HG02884 (cell line): ENCODE measurements at regions not wholly inside any gene's neighbourhood (a gene's known extent, or its start where the extent isn't known, plus 50 kb on each side); places are given as distances from the start of the nearest gene placed in this dataset.

Experiments used
- ATAC-seq: cut with Tn5 transposase; IDR thresholded peaks from one replicate; pipeline ENCODE4 v1.9.1; 2021; ENCODE audit warnings: mild to moderate bottlenecking, moderate library complexity; ENCODE audit not compliant: unreplicated experiment

DNA sequence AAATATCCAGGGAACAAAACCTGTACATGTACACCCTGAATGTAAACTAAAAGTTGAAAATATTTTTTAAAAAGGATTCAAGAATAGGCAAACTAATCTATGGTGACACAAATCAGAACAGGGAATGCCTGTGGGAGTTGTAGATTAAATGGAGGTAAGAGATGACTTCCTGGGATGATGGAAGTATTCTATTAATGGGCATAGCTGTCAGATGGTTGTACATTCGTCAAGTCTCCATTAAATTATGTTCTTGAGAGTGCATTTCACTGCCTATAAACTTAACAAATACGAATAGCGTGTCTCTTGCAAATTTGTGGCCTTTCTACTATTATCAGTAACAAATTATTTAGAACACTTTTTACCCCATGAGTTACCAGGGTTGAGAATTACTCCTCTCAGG, 207.0 kb downstream of the HNMT start:
- ATAC-seq: no peak

DNA sequence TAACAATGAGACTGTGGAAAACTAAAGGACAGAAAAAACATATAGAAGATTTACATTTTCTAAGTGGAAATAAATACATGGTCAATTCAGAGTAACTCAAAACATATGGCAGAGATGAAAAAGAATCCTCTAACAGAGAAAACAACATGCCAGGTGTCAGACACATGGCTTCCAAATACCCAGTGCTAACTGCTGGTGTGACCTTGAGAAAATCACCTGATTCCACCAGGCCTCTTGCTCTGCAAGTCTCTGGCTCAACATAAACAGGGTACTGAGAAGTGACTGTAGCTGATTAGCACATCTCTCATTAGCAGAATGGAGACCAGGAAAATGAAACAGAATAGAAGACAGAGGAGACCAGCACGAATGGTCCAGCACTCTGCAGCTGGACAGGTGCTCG, 210.8 kb downstream of the HNMT start:
- ATAC-seq: no peak

DNA sequence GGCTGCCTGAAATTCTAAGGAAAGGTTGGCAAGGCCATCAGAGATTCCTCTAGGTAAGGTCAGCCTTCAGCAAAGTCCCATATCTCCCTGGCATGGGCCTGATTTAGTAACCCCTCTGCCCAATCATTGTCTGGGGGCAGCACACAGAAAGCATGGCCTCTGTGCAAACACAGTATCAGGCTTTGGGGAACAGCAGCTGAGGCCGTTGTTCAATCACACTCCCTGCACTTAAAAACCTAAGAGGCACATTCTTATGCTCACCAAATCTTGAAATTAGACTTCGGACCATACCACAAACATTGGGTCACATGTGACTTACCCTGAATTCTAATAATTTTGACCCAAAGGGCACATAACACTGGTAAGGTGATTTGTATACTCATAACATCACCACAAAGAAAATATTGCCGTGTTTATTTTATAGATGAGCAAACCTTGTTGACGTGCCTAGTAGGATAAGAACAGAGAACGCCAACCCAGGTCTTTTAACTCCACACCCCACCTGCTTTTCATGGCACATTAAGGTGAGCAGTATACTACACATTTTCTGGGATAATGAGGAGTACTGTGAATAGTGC, 212.7 kb downstream of the HNMT start:
- ATAC-seq: no peak

DNA sequence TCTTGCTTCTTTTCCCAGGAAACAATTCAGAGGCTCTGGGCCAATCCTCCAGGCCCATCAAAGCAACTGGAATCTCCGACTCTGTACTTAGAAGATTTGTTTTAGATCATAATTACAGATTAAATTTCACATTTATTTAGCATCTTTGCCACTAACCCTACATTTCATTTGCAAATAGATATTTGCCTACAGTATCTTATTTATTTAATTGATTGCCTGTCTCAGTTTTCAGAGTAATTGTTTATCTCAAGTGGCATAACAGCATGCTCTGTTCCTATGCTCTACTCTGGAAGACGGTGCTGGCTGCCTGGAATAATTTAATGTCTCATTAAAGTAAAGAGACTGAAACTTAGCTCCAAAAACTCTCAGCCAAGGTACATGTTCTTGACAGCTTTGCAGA, 213.4 kb downstream of the HNMT start:
- ATAC-seq: no peak

DNA sequence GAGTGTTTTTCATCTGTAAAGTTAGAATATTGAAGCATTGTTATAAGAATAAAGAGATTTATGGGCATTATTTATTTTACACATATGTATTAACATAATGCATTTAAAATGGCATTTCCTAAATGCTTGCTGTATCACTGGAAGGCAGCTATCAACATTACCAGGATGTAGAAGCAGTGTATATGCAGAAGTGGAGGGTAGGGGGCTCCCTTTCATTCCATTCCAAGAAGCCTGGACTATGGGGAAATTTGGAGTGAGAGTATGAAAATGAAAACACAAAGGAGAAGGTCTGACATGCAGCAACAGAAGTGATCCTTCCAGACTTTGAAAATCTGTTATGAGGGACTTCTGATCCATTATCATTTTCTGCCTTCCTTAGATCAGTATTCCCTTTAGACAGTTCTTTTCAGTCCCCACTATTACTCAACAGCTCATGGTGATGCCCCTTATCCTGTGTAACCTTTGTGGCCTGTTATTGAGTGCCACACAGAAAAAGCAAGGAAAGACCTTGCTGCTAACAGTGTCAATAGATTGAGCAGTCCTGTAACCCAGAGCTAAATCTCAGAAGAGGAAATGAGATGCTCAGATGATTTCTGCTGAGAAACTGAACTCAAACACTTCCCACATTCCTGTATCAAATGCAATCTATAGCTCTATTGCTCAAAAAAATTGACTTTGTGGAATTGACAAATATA, 216.6 kb downstream of the HNMT start:
- no peak for ATAC-seq

DNA sequence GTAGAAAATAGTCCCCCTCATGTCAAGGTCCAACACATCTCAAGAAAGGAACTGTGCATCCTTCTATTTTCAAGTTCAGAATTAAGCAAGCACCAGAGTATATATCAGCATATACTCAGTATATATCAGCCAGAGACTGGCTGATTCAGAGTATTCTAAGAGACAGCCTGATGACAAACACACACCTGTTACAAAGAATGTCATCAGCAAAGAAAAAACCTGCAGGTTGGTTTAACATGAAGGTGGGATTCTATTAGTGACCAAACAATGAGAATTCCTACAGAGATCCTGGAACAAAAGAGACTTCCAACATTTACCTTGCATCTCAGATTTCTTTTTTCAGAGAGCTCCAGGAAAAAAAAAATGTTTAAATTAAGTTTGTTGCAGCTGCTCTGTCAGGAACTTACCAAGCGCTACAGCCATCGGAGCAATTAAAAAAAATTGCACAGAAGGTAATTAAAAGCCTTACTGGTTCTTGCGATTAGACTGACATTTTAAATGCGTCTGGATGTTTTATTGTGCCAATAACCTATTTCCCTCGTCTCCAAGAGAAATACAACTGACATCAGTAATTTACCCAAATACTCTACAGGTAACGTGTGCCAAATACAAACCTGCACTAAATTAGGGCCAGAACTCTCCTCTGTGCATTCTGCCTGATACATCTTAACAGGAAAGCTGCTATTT, 218.1 kb downstream of the HNMT start:
- no peak for ATAC-seq

DNA sequence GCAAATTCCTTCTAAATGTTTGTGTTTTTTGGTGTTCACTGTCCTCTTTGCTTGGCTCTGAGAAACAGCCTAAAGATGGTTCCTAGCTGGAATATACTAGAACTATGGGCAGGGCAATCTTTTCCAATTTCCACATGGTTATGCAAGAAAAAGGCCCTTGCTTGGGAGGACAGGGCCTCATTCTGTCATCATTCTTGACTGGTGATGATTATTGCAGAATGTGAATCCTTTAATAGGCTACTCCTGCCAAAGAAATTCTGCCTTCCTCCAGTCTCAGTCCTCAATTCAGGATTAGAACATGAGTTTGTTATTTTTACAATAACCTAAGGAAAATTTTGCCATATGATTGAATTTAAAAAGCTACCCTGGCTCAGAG, 218.7 kb downstream of the HNMT start:
- no peak for ATAC-seq

DNA sequence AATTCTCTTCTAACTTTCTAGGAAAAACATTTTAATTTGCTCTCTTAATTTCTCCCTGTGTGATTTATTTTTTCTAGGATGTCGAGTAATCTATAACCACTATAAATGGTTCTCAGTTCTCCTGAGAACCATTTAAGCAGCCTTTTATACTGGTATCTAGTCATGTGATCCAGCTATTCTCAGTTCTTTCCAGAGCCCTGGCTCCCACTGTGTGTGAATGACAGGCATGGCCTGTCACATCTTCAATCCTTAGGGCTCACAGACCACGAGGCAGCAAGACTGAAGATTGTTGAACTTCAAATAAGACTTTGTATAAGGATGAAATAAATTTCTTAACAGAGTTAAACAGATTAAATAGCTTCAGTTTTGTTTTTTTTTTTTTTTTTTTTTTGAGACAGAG, 219.4 kb downstream of the HNMT start:
- ATAC-seq: no peak

DNA sequence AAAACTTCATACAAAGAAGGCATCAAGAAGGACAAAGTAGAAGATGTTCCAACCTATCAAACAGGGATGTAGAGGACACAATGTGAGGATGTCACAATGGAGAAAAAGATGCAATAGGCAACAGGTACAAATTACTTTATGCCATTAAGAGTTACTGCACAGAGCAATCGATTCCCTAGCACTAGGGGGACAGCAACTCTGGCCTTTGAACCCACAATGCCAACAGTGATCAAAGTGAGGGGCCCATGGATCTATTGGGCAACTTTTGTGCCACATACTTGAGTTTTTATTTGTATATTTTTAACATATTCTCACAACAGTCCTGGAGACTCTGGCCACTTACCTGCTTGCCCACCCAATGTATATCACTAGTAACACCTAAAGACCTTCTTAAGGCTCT, 220.2 kb downstream of the HNMT start:
- no peak for ATAC-seq

DNA sequence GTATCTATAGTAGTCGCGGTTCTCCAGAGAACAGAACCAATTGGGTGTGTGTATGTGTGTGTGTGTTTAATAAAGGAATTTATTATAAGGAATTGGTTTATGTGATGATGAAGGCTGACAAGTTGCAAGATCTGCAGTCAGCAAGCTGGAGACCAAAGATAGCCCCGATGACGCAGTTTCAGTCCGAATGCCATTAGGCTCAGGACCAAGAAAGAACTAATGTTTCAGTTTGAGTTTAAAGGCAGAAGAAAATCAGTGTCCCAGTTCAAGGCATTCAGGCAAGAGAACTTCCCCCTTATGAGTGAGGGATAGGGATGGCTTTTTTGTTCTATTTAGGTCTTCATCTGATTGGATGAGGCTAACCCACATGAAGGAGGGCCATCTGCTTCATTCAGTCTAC, 221.6 kb downstream of the HNMT start:
- ATAC-seq: no peak

DNA sequence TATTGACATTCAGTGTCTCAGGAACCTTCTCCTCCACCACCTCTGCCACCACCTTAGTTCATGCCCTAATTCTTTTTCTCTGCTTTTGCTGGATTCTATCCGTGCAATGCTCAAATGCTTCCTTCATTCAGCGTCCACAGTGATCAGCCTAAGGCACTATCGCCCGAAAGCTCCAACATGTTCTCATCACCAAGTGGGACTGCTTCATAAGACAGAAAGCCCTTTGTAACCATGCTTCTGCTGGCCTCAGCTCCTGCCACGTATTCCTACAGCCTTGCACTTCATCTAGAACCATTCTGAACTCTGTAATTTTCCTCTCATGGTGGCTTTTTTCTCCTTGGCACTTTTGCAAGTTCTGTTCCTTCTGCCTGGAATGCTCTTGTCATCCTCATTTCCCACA, 222.9 kb downstream of the HNMT start:
- ATAC-seq: no peak

DNA sequence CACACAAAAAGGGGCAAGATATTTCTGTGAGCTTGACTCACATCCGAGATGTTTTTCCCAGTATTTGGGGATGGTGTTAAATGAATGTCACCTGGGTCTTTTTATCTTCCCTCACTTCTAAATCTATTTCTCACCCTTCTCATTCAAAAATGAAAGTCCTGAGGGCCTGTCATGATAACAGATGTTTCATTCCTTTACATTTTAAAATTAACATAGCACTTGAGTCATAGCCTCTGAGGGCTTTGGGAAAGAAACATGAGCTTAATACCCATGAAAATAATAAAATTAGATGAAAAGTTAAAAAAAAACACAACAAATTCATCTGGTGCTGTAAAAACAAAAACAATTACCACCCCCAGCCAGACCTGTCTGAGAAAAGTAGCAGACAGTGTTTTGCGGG, 226.7 kb downstream of the HNMT start:
- ATAC-seq: no peak

DNA sequence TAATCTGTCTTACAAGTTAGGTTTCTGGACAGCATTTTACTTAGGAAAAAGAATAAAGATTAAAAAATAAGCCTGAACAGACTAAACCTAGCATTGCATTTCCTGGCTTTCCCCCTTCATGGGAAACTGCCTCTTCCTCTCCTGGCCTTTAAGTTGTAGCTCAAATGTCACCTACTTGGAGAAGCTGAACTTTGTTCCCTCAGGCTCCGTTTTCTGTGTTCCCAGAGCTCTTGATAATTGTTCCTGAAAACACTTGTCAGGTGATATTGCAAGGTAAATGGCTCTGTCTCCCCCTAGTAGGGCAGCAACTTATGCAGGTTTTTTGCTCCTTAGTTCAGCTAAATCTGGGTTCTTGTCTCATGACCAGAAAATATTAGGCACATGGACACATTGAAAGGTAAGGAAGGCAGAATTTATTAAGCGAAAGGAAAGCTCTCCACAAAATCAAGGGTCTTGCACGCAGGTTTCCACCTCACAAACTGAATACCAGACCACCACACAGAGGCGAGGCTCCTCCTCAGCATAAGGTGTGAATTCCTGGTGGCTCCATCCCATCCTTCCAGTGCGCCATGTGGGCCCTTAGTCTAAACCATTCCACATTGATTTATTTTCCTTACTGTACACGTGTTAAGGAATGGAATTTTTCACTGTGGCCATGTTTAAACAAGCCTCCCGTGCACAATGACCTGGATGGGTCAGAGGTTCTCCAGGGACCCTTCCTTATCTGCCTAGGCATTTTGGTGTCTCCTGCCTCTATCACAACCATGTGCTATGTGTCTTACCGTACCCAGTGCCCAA, 229.3 kb downstream of the HNMT start:
- ATAC-seq: no peak

DNA sequence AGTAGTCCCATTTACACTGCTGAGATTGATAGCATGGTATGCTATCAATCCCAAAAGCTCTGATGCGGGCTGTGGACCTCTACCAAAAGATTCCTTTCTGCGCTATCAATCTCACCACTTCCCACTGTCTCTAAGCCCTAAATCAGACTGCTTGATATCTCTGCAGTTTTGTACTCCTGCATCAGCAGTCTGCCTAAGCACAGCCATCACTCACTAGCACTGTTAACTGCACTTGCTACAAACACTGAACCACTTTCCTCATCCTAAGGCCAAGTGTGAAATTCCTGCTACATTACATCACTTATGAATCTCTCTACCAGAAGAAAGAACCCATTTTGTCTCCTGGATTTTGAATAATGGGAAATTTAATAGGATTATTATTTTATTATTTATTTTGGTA, 237.0 kb downstream of the HNMT start:
- no peak for ATAC-seq

DNA sequence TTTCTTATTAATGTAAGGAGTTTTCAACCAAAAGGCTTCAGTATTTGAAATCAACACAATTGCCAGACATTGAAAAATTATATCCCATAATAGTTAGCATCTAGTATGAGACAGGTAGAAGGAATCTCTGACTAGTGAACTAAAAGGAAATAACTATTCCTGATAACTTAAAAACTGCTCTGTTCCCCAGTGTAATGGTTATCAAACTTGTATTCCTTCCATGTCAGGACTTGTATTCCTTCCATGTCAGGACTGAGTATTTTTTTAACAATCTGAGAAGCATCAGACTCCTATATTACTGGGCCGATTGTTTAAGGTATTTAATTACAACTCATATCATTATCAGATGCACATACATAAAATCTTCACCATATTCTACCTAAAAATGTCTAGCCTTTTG, 238.5 kb downstream of the HNMT start:
- ATAC-seq: no peak

DNA sequence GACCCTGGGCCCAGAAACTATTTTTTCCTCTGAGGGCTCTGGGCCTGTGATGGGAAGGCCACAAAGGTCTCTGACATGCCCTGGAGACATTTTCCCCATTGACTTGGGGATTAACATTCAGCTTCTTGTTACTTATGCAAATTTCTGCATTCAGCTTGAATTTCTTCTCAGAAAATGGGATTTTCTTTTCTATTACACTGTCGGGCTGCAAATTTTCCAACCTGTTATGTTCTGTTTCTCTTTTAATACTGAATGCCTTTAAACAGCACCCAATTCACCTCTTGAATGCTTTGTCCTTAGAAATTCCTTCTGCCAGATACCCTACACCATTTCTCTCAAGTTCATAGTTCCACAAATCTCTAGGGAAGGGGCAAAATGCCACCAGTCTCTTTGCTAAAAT, 241.0 kb downstream of the HNMT start:
- no peak for ATAC-seq

DNA sequence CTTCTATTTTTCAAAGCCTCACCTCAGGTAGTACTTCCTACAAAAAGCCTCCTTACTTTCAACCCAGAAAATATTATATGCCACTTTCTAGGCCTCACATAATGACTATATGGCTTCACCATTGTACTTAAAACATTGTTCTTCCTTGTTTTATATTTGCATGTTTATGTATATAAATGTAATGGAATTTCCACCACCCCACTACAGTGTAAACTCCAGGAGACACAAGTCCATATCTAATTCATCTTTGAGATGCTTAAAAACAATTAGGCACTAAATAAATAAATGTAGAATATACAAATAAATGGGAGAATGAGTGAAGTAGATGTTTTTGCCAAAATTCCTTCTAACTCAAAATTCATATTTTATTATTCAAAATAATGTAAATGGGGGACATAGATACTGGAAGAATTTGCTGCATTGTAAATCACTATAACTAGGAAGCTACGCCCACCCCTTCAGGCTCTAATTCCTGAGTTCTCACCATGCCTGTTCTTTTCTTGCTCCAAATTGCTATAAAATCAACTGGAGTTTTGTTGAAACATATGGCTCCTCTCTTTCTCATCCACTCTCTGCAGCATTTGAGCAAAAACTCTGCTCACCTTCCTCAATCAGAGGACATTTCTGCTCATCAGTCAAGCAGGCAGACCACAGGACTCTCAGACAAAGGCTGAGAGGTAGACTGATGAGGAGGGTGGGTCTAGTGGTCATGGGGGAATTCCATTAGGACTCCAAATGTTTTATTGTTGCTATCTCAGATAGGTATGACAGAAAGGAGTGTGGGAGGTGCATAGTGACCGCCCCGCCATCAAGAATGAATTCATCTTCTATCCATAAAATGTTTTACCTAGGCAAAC, 243.0 kb downstream of the HNMT start:
- ATAC-seq: no peak

DNA sequence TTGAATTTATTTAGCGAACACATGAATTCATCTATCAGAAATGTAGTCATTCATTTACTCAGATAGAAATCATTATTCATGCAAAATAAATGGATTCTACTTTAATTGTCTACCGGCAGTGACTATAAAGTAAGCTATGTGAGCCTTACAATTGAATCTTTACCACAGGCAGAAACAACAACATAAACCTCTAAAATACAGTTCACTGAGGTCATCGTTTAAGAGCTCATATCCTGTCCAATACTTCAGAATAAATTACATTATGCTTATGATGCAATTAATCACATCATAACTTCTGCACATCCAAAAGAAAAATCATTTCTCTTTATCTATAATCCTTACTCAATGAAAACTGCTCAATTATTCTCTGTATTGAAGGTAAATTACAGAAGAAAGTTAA, 244.7 kb downstream of the HNMT start:
- ATAC-seq: no peak

DNA sequence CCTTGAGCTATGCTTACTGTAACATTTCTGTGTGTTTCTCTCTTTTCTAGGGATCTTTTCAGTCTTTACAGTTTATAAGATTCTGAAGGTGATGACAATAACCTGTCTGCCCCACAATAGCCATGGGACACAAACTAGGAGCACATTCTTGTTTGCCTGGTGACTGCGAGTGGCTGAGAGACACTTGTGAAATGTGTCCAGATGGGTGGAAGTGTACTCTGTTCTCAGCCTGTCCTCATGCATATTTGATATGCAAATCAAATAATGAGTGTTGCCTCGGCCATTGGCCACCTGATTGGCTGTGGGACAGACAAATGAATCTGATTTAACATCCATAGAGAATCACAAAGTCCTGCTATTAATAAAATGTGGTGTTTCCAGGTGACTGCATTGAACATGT, 246.2 kb downstream of the HNMT start:
- no peak for ATAC-seq

DNA sequence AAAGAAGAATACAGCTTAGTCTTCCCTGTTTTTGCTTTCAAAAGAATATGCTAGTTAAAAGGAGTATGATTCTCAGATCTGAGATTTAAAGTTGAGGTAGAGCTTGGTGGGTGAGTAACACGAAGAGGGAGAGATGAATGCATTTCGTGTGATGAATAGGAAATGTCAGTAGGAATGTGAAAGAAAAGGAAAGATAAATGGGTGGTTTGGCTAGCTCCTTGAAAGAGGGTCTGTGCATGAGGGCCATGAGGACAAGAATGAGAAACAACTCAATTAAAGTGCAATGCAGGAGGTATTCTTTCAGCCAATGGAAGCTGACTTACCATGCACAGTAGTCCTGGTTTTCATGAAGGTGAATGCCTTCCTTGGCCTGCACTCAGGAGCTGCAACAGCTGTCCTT, 248.2 kb downstream of the HNMT start:
- ATAC-seq: no peak

DNA sequence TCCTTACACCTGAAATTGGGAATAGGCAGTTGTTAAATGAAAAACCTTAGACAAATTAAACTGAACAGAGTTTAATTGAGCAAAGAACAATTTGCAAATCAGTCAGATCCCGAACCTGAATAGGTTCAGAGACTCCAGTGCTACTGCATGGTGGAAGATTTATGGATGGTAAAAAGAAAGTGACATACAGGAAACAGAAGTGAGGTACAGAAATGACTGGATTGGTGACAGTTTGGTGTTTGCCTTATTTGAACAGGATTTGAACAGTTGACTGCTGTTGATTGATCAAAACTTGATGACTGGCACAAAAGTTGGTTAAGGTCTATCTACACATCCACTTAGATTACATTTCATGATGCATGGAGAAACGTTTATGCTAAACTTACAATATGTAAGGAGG, 248.8 kb downstream of the HNMT start:
- ATAC-seq: no peak
